HG02973 (cell line): ENCODE measurements at regions not wholly inside any gene's neighbourhood (a gene's known extent, or its start where the extent isn't known, plus 50 kb on each side); places are given as distances from the start of the nearest gene placed in this dataset.
"Not testable (repeated sequence)": the region's sequence is repeated elsewhere in the genome, so short reads cannot be mapped to it uniquely, and the experiment has no call there.

ENCODE experiments used
- ATAC-seq: cut with Tn5 transposase; IDR thresholded peaks from one replicate; pipeline ENCODE4 v1.9.1; 2021; ENCODE audit warnings: moderate library complexity; ENCODE audit not compliant: unreplicated experiment

- no peak for ATAC-seq
Measured at GRCh38 chr16:54985156-54985555, 54.5 kb downstream of the IRX5 start.

- ATAC-seq, result no peak
Measured at GRCh38 chr16:54985668-54986067, 55.0 kb downstream of the IRX5 start.

- ATAC-seq, result no peak
Measured at GRCh38 chr16:54986409-54986808, 55.7 kb downstream of the IRX5 start.

- no peak for ATAC-seq
Measured at GRCh38 chr16:54987081-54987480, 56.4 kb downstream of the IRX5 start.

GRCh38 chr16:54991525-54991924 lies 60.9 kb downstream of the IRX5 start:
- no peak for ATAC-seq

GRCh38 chr16:54991946-54992345 lies 61.3 kb downstream of the IRX5 start:
- not testable (repeated sequence) for ATAC-seq

- ATAC-seq, result no peak
Measured at GRCh38 chr16:54993106-54993895, 62.6 kb downstream of the IRX5 start.

- no peak for ATAC-seq
Measured at GRCh38 chr16:54996186-54996585, 65.5 kb downstream of the IRX5 start.

- ATAC-seq, result no peak
Measured at GRCh38 chr16:54998834-54999233, 68.2 kb downstream of the IRX5 start.

GRCh38 chr16:54999481-54999880 lies 68.8 kb downstream of the IRX5 start:
- ATAC-seq, result no peak

- ATAC-seq, result no peak
Measured at GRCh38 chr16:55000595-55000994, 69.9 kb downstream of the IRX5 start.

- no peak for ATAC-seq
Measured at GRCh38 chr16:55001931-55002330, 71.3 kb downstream of the IRX5 start.

GRCh38 chr16:55002419-55002818 lies 71.8 kb downstream of the IRX5 start:
- ATAC-seq, result no peak

- no peak for ATAC-seq
Measured at GRCh38 chr16:55003306-55003705, 72.6 kb downstream of the IRX5 start.

- ATAC-seq, result no peak
Measured at GRCh38 chr16:55003916-55004315, 73.3 kb downstream of the IRX5 start.

GRCh38 chr16:55007504-55007903 lies 76.8 kb downstream of the IRX5 start:
- no peak for ATAC-seq

- ATAC-seq, result no peak
Measured at GRCh38 chr16:55008836-55009510, 78.3 kb downstream of the IRX5 start.

GRCh38 chr16:55009581-55009980 lies 78.9 kb downstream of the IRX5 start:
- no peak for ATAC-seq

GRCh38 chr16:55010492-55011160 lies 80.0 kb downstream of the IRX5 start:
- ATAC-seq, result no peak

- ATAC-seq, result no peak
Measured at GRCh38 chr16:55012362-55012761, 81.7 kb downstream of the IRX5 start.

- no peak for ATAC-seq
Measured at GRCh38 chr16:55012793-55013192, 82.1 kb downstream of the IRX5 start.

GRCh38 chr16:55014022-55014421 lies 83.4 kb downstream of the IRX5 start:
- ATAC-seq, result no peak
